AG04449 (cell line): ENCODE measurements at regions not wholly inside any gene's neighbourhood (a gene's known extent, or its start where the extent isn't known, plus 50 kb on each side); places are given as distances from the start of the nearest gene placed in this dataset.

Source experiments
- CTCF ChIA-PET: fragments of 350-600 bp; formaldehyde crosslinking; extraction: SDS; loops from one replicate; lab custom pipeline; 2021; ENCODE audit warnings: antibody characterized with exemption; lab: Yijun Ruan, JAX
- POLR2A ChIA-PET: fragments of 400-600, 350-600 bp; formaldehyde crosslinking; extraction: SDS; loops from one replicate; lab custom pipeline; 2020; ENCODE audit warnings: antibody characterized with exemption, inconsistent platforms; lab: Yijun Ruan, JAX
- DNase-seq: peaks from one replicate; pipeline ENCODE4 v3.0.0-alpha.2; 2010; ENCODE audit warnings: low read depth, low spot score
- H3K4me3 ChIP-seq: 2 replicates; pipeline ENCODE4 v1.5.1; 2011; ENCODE audit warnings: low read depth, mild to moderate bottlenecking, control low read depth, low read length
- CTCF ChIP-seq: IDR thresholded peaks from one replicate; pipeline ENCODE4 v1.5.1; 2011; ENCODE audit warnings: mild to moderate bottlenecking, moderate library complexity, low read length, control low read depth, inconsistent platforms; ENCODE audit not compliant: insufficient read depth; ENCODE audit errors: missing control alignments

GRCh38 chrX:94123062-94123461, 449.1 kb downstream of the FAM133A start:
- no peak for TF ChIP-seq CTCF
- ChIA-PET POLR2A (no interaction called here), CTCF (no interaction called here)
- DNase-seq = no peak
- H3K4me3 ChIP-seq = no peak overlapping the region

GRCh38 chrX:94162971-94163370, 489.0 kb downstream of the FAM133A start:
- ChIA-PET POLR2A (no interaction called here), CTCF (no interaction called here)
- no peak overlapping the region for H3K4me3 ChIP-seq
- no peak for DNase-seq
- TF ChIP-seq CTCF = no peak

- CTCF ChIA-PET = no interaction called here
- H3K4me3 ChIP-seq = no peak overlapping the region
- no peak for TF ChIP-seq CTCF
- no peak for DNase-seq
- POLR2A ChIA-PET = no interaction called here
Measured at GRCh38 chrX:94178145-94178788, 504.3 kb downstream of the FAM133A start.

GRCh38 chrX:94204524-94204923, 530.5 kb downstream of the FAM133A start:
- no peak for DNase-seq
- H3K4me3 ChIP-seq = no peak overlapping the region
- no peak for TF ChIP-seq CTCF
- ChIA-PET POLR2A (no interaction called here), CTCF (no interaction called here)

GRCh38 chrX:94216738-94217137, 542.7 kb downstream of the FAM133A start:
- no peak overlapping the region for H3K4me3 ChIP-seq
- ChIA-PET CTCF (no interaction called here), POLR2A (no interaction called here)
- no peak for TF ChIP-seq CTCF
- no peak for DNase-seq

GRCh38 chrX:94252211-94252610, 578.2 kb downstream of the FAM133A start:
- no peak overlapping the region for H3K4me3 ChIP-seq
- no peak for DNase-seq
- CTCF ChIA-PET = no interaction called here
- TF ChIP-seq CTCF = no peak
- POLR2A ChIA-PET = no interaction called here
